IPS-NIHi7 (cell line): ENCODE measurements at regions not wholly inside any gene's neighbourhood (a gene's known extent, or its start where the extent isn't known, plus 50 kb on each side); places are given as distances from the start of the nearest gene placed in this dataset.
A peak's percentile ranks its signal among the peaks of the same experiment; 100 is the strongest.

ENCODE experiments used
- DNase-seq: peaks from one replicate; pipeline ENCODE4 v3.0.0; 2012; ENCODE audit warnings: mixed read lengths; ENCODE audit errors: extremely low spot score

DNA sequence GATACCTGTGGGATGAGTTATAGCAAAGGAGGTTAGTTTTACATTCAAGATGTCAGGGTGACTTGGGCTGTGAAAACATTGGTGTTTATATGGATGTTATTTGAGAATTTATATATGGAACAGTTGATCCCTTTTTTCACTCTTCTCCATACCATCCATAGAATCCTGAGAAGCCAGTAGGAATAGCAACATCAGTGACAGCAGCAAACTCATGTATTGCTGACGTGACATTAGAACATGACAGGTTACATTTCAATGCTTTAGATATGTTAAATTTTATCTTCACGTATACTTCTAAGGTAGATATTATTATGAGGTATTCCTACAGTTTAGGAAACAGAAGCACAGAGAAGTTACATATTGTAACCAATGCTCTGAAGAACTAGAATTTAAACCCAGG is 745.2 kb upstream of the GCFC2 start:
- no peak for DNase-seq

GRCh38 chr2:76450024-76450475 is 739.3 kb upstream of the GCFC2 start:
- no peak for DNase-seq

DNA sequence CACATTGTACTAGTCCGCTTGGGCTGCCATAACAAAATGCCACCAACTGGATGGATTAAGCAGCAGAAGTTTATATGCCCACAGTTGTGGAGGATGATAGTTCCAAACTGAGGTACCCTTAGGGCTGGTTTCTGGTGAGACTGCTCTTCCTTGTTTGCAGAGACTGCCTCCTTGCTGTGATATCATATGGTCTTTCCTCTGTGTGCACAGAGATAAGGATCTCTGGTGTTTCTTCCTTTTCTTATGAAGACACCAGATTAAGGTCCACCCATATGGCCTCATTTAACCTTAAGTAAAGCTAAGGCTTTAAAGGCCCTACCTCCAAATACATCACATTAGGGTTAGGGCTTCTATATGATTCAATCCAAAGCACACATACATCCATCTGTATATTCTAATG is 738.2 kb upstream of the GCFC2 start:
- DNase-seq: no peak

- no peak for DNase-seq
These were observed 736.6 kb upstream of the GCFC2 start for GRCh38 chr2:76447294-76447693.

DNA sequence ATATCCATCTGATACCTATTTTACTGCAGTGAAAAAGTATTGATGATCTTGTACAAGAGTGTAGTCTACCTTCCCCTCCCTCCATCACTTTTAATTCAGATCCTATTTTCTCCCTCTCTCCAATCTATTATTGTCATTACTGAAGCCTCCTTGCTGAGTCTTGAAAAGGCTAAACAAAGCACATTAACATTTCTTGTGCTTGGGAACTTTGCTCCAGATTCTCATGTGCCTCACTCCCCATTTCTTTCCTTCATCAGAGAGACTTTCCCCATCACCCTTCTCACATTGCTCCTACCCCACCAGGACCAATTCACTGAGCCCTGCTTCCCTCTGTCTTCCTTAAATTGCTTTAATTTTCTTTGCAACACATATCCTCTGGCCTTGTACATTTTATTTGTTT is 736.2 kb upstream of the GCFC2 start:
- peak; percentile 15 for DNase-seq

DNA sequence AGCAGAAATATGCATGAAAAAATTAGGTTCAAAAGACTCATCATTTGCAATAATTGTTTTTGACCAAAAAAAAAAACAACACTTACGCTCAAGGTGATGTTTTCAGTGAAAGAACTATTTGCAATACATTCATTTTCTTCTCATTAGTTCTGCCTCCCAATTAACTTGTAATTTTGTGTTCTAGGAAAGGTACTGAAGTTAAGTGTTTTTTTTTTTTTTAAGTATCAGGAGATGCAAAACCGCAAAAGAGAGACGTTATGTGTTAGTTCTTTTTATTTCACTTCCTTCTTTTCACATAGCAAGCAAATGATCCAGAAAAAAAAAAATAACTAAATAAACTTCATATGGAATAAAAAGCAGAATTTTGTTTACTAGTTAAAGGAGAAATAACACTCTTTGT is 735.2 kb upstream of the GCFC2 start:
- no peak for DNase-seq

GRCh38 chr2:76444732-76445131 is 734.0 kb upstream of the GCFC2 start:
- DNase-seq: no peak

GRCh38 chr2:76437564-76437963 is 726.8 kb upstream of the GCFC2 start:
- no peak for DNase-seq

DNA sequence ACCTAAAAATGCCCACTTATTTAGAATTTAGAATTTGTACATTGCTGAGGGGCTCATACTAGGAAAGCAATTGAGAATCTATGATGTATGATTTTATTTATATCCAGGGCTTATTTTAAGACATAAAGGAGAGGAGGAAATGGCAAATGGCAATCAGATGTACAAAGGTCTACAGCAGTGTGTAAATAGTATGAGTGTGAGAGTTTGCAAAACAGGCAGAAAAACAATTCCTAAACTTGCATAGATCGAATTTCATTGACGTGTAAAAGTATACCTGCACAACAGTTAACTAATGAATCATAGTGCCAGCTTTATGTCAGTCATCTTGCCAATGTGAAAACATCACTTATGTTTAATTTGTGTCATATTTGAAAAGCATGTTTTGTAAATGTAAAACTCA is 718.7 kb upstream of the GCFC2 start:
- no peak for DNase-seq

GRCh38 chr2:76427452-76427851 is 716.7 kb upstream of the GCFC2 start:
- no peak for DNase-seq

GRCh38 chr2:76415821-76416220 is 705.1 kb upstream of the GCFC2 start:
- DNase-seq: no peak

DNA sequence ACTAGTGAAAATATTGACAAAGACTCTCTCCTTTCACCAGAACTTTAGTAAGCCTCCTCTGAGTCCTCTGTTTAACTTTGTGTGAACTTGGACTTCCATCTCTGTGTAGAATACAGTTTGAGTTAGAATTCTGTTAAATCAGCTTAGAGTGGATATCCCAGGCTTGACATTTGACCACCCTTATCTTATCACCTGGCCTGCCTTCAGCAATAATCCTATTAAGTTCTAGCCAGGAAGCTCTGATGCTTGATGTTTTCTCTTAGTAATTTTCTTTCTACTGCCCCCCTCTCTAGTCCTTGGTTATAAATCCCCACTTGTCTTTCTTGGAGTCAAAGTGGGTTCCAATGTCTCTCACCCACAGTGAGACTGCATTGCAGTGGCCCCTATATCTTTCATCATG is 702.7 kb upstream of the GCFC2 start:
- DNase-seq: no peak

- no peak for DNase-seq
These were observed 695.6 kb upstream of the GCFC2 start for GRCh38 chr2:76406134-76406855.

GRCh38 chr2:76393356-76393755 is 682.6 kb upstream of the GCFC2 start:
- no peak for DNase-seq

GRCh38 chr2:76391678-76392077 is 681.0 kb upstream of the GCFC2 start:
- no peak for DNase-seq

- DNase-seq: no peak
These were observed 676.6 kb upstream of the GCFC2 start for GRCh38 chr2:76387294-76387693.

- no peak for DNase-seq
These were observed 675.2 kb upstream of the GCFC2 start for GRCh38 chr2:76385943-76386342.

DNA sequence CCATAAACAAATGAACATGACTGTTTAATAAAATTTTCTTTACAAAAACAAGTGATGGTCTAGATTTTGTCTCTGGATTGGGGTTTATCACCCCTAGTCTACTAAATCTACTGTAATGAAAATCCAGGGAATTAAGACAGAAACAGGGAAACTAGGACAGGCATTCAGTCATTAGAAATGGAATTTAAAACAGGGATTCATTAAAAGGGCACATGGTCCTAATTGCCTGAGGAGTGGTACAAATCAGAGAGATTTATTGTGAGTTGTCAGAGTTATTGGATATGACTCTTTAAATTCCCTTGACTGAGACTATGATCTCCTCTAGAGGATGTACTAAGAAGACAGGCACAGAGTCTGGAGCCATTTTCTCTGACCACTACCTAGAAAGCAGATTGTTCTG is 670.9 kb upstream of the GCFC2 start:
- DNase-seq: no peak

DNA sequence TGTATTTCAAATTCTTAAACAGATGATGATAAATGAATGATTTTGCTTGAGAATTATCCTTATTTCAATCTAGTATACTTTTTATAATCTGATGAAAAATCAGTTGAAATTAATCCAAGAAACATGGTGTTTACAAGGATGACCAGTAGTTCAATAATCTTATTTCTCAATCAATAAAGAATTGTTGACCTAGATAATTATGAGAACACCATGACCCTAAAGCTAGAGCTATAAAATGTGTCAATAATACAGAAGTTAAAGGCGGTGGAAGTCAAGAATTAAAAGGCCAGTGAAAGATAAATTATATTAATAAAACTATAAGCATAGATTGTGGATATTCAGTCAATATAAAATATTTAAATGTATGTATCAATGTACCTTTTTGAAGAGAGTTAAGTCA is 667.4 kb upstream of the GCFC2 start:
- no peak for DNase-seq

- DNase-seq: no peak
These were observed 630.7 kb upstream of the GCFC2 start for GRCh38 chr2:76341439-76341838.

- no peak for DNase-seq
These were observed 622.2 kb upstream of the GCFC2 start for GRCh38 chr2:76332871-76333270.

DNA sequence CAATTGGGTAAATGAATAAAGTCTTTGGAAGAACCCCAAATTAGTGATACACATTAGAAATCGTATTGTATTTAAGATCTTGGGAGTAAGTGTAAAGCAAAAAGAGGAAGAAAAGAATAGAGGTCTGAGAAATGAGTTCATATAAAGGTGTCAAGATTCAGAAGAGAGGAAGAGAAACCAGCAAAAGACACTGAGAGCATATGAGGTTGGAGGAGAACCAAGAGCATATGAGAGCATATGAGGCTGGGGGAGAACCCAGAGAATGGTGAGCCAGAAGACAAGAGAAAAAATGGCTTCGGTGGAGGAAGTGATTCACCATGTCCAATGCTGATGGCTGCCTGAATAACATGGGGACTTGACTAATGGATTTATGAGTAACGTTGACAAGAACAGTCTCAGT is 620.1 kb upstream of the GCFC2 start:
- DNase-seq: no peak

DNA sequence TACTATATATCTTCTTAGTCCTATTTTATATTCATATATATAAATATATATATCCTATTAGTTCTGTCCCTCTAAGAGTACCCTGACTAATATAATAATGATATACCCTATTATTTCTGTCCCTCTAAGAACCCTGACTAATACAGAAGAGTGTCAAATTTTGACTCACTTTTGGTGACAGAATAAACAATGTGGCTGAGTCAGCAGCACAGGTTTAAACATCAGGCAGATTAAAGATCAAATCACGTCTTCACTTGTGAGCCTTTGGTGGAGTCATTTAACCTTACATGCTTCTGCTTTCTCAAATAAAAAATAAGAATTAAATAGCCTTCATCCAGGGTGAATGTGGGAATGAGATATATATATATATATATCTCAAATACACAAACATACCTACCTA is 615.9 kb upstream of the GCFC2 start:
- no peak for DNase-seq

- DNase-seq: no peak
These were observed 612.7 kb upstream of the GCFC2 start for GRCh38 chr2:76323381-76323780.
